ENCODE measurements at regions not wholly inside any gene's neighbourhood (a gene's known extent, or its start where the extent isn't known, plus 50 kb on each side); places are given as distances from the start of the nearest gene placed in this dataset.

GRCh38 chr6:71512256-71512655 lies 223.6 kb downstream of the OGFRL1 start:
- no peaks in the 10 kb centered on the region for H3K27me3 ChIP-seq (replicated peaks in 1 of 4; ENCODE audit: control extremely low read depth in 1 of 4, control insufficient read depth in 3 of 4, insufficient read depth in 4 of 4, low read length in 3 of 4)
- DNase-seq (no peak), ATAC-seq (ENCODE audit: low read depth) (no peak)
- peaks cover 6% of the 10 kb centered on the region for H3K27me3 Mint-ChIP-seq
- ChIA-PET CTCF (interaction anchor here (8.4 kb wide), 1 partner anchor 128 kb away, joined by 68 read pairs; no protein-coding TSS in a partner anchor), POLR2A (no interaction called here)
- no peak overlapping the region for H3K4me2 ChIP-seq (replicated peaks; ENCODE audit: low read depth, low read length, poor library complexity, severe bottlenecking)
- no peaks in the 10 kb centered on the region for H3K36me3 ChIP-seq (replicated peaks in 1 of 2; ENCODE audit: control extremely low read depth in 1 of 2, control insufficient read depth in 1 of 2, extremely low read depth in 1 of 2, insufficient read depth in 2 of 2, low read length in 1 of 2)
- H2AFZ ChIP-seq (ENCODE audit: insufficient read depth, low read depth, low read length, poor library complexity, severe bottlenecking) = no peak overlapping the region
- H3K9me3 ChIP-seq (ENCODE audit: control extremely low read depth in 1 of 3, control insufficient read depth in 2 of 3, insufficient read depth in 1 of 3, low read length in 2 of 3) = no peaks in the 10 kb centered on the region
- H3K4me3 ChIP-seq (ENCODE audit: control extremely low read depth in 1 of 5, extremely low read depth in 1 of 5, insufficient read depth in 1 of 5, low read depth in 2 of 5, low read length in 4 of 5) = no peak overlapping the region
- H3K27ac Mint-ChIP-seq = no peak overlapping the region
- H4K20me1 ChIP-seq (ENCODE audit: control insufficient read depth, insufficient read depth, low read length, poor library complexity, severe bottlenecking) = no peaks in the 10 kb centered on the region
- TF ChIP-seq EZH2 (IDR thresholded peaks at IDR 0.05; ENCODE audit: borderline replicate concordance, insufficient read depth, low read depth, low read length, poor library complexity, severe bottlenecking) (no peak), CTCF (IDR thresholded peaks at IDR 0.05) (no peak)
- intact Hi-C loops (cut with micrococcal nuclease) = loop anchor here (10.0 kb wide), 1 partner anchor 317 kb away; no protein-coding TSS in a partner anchor
- H3K4me1 ChIP-seq (ENCODE audit: control insufficient read depth in 2 of 2, insufficient read depth in 2 of 2, low read length in 2 of 2) = no peaks in the 10 kb centered on the region
- H3K9ac ChIP-seq (ENCODE audit: low read length) = no peak overlapping the region
- H3K79me2 ChIP-seq (ENCODE audit: control insufficient read depth, insufficient read depth, low read length) = no peaks in the 10 kb centered on the region
- no peak overlapping the region for H3K27ac ChIP-seq (ENCODE audit: low read length in 2 of 2)
- 86% methylated on average over 3 of the region's 3 CpGs for WGBS (ENCODE audit: insufficient coverage)
- H3K9me3 Mint-ChIP-seq (ENCODE audit: insufficient read depth) = no peaks in the 10 kb centered on the region
- H3K4me1 Mint-ChIP-seq = peaks cover 4% of the 10 kb centered on the region
- H3K4me3 Mint-ChIP-seq = no peak overlapping the region

- Histone ChIP-seq H4K20me1 (ENCODE audit: control insufficient read depth, insufficient read depth, low read length, poor library complexity, severe bottlenecking) (no peaks in the 10 kb centered on the region), H3K79me2 (ENCODE audit: control insufficient read depth, insufficient read depth, low read length) (no peaks in the 10 kb centered on the region), H3K4me3 (ENCODE audit: control extremely low read depth in 1 of 5, extremely low read depth in 1 of 5, insufficient read depth in 1 of 5, low read depth in 2 of 5, low read length in 4 of 5) (no peak overlapping the region), H3K4me2 (replicated peaks; ENCODE audit: low read depth, low read length, poor library complexity, severe bottlenecking) (no peak overlapping the region), H3K9ac (ENCODE audit: low read length) (no peak overlapping the region), H3K27me3 (replicated peaks in 1 of 4; ENCODE audit: control extremely low read depth in 1 of 4, control insufficient read depth in 3 of 4, insufficient read depth in 4 of 4, low read length in 3 of 4) (no peaks in the 10 kb centered on the region), H3K9me3 (ENCODE audit: control extremely low read depth in 1 of 3, control insufficient read depth in 2 of 3, insufficient read depth in 1 of 3, low read length in 2 of 3) (no peaks in the 10 kb centered on the region), H3K36me3 (replicated peaks in 1 of 2; ENCODE audit: control extremely low read depth in 1 of 2, control insufficient read depth in 1 of 2, extremely low read depth in 1 of 2, insufficient read depth in 2 of 2, low read length in 1 of 2) (no peaks in the 10 kb centered on the region), H3K4me1 (ENCODE audit: control insufficient read depth in 2 of 2, insufficient read depth in 2 of 2, low read length in 2 of 2) (no peaks in the 10 kb centered on the region), H2AFZ (ENCODE audit: insufficient read depth, low read depth, low read length, poor library complexity, severe bottlenecking) (no peak overlapping the region), H3K27ac (ENCODE audit: low read length in 2 of 2) (no peak overlapping the region)
- no peaks in the 10 kb centered on the region for H3K9me3 Mint-ChIP-seq (ENCODE audit: insufficient read depth)
- 100% methylated on average over 2 of the region's 3 CpGs for WGBS (ENCODE audit: insufficient coverage)
- intact Hi-C loops (cut with micrococcal nuclease) = loop anchor here (10.0 kb wide), 1 partner anchor 318 kb away; no protein-coding TSS in a partner anchor
- TF ChIP-seq CTCF (IDR thresholded peaks at IDR 0.05) = no peak
- no peak for TF ChIP-seq EZH2 (IDR thresholded peaks at IDR 0.05; ENCODE audit: borderline replicate concordance, insufficient read depth, low read depth, low read length, poor library complexity, severe bottlenecking)
- no peak for ATAC-seq (ENCODE audit: low read depth)
- no peak overlapping the region for H3K27ac Mint-ChIP-seq
- POLR2A ChIA-PET = no interaction called here
- no peak overlapping the region for H3K4me3 Mint-ChIP-seq
- H3K27me3 Mint-ChIP-seq = peaks cover 6% of the 10 kb centered on the region
- DNase-seq = no peak
- H3K4me1 Mint-ChIP-seq = peaks cover 4% of the 10 kb centered on the region
- CTCF ChIA-PET = interaction anchor here (8.4 kb wide), 1 partner anchor 129 kb away, joined by 68 read pairs; no protein-coding TSS in a partner anchor
These were observed 224.4 kb downstream of the OGFRL1 start for GRCh38 chr6:71513036-71513435.
